T-helper 2 cell treated with Interferon-gamma antibody and Interleukin-4, amounts not matched to agents 5 μg/mL and 100 μg/mL, for 36 hours (primary cell): ENCODE measurements at regions not wholly inside any gene's neighbourhood (a gene's known extent, or its start where the extent isn't known, plus 50 kb on each side); places are given as distances from the start of the nearest gene placed in this dataset.

ENCODE experiments used
- DNase-seq: peaks from one replicate; pipeline ENCODE4 v3.0.0; 2021; ENCODE audit warnings: low spot score
- H3K27ac Mint-ChIP-seq: one replicate; pipeline ENCODE4 v1.8.0; 2021; ENCODE audit warnings: mild to moderate bottlenecking, mixed read lengths
- H3K27me3 Mint-ChIP-seq: one replicate; pipeline ENCODE4 v1.8.0; 2021; ENCODE audit warnings: low read depth, mixed read lengths
- H3K36me3 Mint-ChIP-seq: one replicate; pipeline ENCODE4 v1.8.0; 2021; ENCODE audit warnings: low read depth, mixed read lengths
- H3K4me1 Mint-ChIP-seq: one replicate; pipeline ENCODE4 v1.8.0; 2021; ENCODE audit warnings: low read depth, mixed read lengths
- H3K4me3 Mint-ChIP-seq: one replicate; pipeline ENCODE4 v1.8.0; 2022; ENCODE audit warnings: mild to moderate bottlenecking, moderate library complexity, mixed read lengths
- H3K9me3 Mint-ChIP-seq: one replicate; pipeline ENCODE4 v1.8.0; 2021; ENCODE audit warnings: mixed read lengths

DNA sequence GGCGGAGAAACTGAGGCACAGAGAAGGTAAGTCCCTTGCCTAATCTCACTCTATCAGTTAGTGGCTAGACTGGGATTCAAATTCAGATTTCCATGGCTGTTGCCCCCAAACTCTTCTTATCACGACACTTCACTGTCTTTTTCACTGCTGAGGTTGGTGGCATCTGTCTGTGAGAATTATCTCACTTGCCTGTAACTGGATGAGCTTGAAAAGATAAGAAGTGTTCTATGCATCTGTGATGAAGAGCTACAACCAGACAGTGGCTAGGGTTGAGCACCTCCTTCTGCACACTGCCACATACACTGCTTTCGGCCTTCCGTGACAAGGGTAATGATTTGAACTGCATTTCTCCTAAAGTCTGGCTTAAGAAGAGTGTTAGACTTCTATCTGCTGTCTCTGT is 107.9 kb upstream of the TEX13D start:
- H3K4me1 Mint-ChIP-seq: peaks cover 24% of the 10 kb centered on the region
- H3K9me3 Mint-ChIP-seq: no peaks in the 10 kb centered on the region
- no peak for DNase-seq
- no peaks in the 10 kb centered on the region for H3K27me3 Mint-ChIP-seq
- H3K27ac Mint-ChIP-seq: no peak overlapping the region
- no peaks in the 10 kb centered on the region for H3K36me3 Mint-ChIP-seq
- no peak overlapping the region for H3K4me3 Mint-ChIP-seq

DNA sequence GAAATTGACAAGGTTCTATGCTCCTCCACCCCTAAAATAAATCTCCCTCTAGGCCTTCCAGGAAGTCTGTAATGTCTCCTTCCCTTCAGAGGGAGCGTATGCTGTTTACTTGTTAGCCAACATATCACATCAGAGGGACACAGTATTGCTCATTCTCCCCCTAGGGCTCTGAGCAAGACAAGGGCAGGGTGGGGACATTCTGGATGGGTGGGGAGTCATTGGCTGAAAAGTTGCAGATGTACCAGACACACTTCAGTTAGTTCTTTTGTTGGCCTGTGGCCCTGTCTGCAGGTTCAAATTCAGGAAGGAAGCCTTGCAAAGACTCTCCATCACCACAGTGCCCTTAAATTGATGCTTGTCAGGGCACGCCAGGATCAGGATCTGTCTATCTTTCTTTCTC is 106.3 kb upstream of the TEX13D start:
- Mint-ChIP-seq H3K4me3 (no peak overlapping the region), H3K27ac (no peak overlapping the region), H3K9me3 (no peaks in the 10 kb centered on the region), H3K27me3 (no peaks in the 10 kb centered on the region), H3K36me3 (no peaks in the 10 kb centered on the region), H3K4me1 (peaks cover 20% of the 10 kb centered on the region)
- DNase-seq: no peak

GRCh38 chrX:124228849-124229248 is 103.6 kb upstream of the TEX13D start:
- DNase-seq: no peak
- H3K27me3 Mint-ChIP-seq: no peaks in the 10 kb centered on the region
- no peak overlapping the region for H3K27ac Mint-ChIP-seq
- H3K36me3 Mint-ChIP-seq: no peaks in the 10 kb centered on the region
- no peaks in the 10 kb centered on the region for H3K9me3 Mint-ChIP-seq
- H3K4me3 Mint-ChIP-seq: no peak overlapping the region
- peaks cover 13% of the 10 kb centered on the region for H3K4me1 Mint-ChIP-seq

GRCh38 chrX:124229374-124229773 is 103.1 kb upstream of the TEX13D start:
- peaks cover 13% of the 10 kb centered on the region for H3K4me1 Mint-ChIP-seq

DNA sequence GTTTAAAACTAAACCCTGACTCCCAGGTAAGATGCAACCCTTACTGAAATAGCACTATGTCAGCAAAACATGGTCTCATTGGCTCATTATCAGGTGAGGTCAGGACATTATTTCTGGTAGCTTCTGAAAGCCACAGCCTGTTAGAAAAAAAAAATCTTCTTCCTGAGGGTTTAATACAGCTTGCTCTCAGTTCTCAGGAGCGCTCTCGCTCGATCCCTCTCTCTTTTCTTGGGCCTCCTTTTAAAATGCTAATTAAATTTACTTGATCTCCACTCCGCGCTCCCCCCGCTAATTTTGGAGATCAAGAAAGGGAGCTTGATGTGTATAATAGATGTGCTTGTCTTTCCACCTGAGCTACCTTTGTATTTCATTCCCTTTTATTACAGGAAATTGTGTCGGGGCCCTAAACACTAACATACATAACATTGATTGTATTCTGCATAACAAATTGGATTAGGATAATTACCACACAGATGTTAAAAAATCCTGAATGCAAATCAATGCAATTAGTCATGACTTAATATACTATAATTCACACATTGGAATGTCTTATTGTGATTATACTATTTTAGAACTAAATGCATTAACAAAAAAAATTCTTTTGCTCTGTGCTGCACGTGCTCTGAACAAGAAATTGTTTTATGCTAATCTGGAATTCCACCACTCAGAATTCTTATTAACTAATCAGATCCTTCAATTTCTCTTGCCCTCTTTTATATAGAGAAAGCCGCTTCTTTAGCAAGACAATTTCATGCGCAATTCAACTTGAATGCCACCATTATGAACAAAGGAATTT is 101.6 kb upstream of the TEX13D start:
- DNase-seq: no peak
- Mint-ChIP-seq H3K9me3 (no peaks in the 10 kb centered on the region), H3K27me3 (no peaks in the 10 kb centered on the region), H3K4me3 (no peak overlapping the region), H3K27ac (no peak overlapping the region), H3K36me3 (no peaks in the 10 kb centered on the region), H3K4me1 (peaks cover 13% of the 10 kb centered on the region)

More at GRCh38 chrX:124229374-124229773, 103.1 kb upstream of the TEX13D start:
- Mint-ChIP-seq H3K4me3 (no peak overlapping the region), H3K27me3 (no peaks in the 10 kb centered on the region), H3K36me3 (no peaks in the 10 kb centered on the region), H3K27ac (no peak overlapping the region), H3K9me3 (no peaks in the 10 kb centered on the region)
- no peak for DNase-seq

DNA sequence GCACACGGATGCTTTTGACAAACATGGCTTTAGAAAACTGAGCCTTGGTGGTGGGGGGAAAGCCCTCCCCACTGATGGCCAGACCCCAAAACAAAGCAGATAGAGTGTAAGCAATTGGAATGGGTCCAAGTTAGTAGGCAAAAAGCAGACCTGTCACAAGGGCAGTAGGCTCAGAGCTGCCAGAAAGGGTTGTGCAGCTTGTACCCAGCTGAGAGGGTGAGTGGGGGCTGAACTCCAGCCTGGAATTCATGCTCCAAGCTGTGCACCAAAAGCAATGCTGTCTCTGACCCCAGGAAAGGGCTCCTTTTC is 101.1 kb upstream of the TEX13D start:
- Mint-ChIP-seq H3K4me1 (peaks cover 12% of the 10 kb centered on the region), H3K27me3 (no peaks in the 10 kb centered on the region), H3K36me3 (no peaks in the 10 kb centered on the region), H3K27ac (no peak overlapping the region), H3K9me3 (no peaks in the 10 kb centered on the region), H3K4me3 (no peak overlapping the region)
- no peak for DNase-seq

DNA sequence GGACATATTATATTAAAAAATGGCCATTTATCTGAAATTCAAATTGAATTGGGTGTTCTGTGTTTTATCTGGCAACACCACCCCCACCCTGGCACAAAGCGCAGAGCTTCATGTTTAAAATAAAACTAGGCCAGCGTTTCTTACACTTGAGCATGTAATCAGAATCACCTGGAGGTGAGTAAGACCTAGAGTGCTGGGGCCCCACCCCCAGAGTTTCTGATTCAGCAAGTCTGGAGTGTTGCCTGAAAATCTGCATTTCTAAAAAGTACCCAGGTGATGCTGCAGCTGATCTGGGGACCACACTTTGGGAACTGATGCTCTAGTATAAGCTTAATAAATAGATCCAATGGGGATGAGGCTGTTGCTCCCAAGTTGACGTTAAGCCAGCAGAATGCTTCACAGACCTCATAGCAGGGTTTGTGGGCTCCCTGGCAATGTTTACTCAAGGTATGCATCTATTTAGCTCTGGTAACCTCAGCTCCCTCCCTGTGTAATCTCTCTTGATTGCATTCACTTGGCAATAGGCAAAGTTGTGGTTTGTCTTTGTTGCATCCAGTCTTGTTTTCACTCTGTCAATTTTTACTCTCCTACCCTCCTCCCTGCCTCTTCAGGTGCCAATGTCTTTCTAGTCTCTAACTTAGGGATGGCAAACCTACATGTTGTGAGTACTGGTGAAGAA is 99.8 kb upstream of the TEX13D start:
- Mint-ChIP-seq H3K4me3 (no peak overlapping the region), H3K36me3 (no peaks in the 10 kb centered on the region), H3K27ac (peak overlapping the region; percentile 71), H3K9me3 (no peaks in the 10 kb centered on the region), H3K27me3 (no peaks in the 10 kb centered on the region), H3K4me1 (peaks cover 12% of the 10 kb centered on the region)
- peak; percentile 27 for DNase-seq

DNA sequence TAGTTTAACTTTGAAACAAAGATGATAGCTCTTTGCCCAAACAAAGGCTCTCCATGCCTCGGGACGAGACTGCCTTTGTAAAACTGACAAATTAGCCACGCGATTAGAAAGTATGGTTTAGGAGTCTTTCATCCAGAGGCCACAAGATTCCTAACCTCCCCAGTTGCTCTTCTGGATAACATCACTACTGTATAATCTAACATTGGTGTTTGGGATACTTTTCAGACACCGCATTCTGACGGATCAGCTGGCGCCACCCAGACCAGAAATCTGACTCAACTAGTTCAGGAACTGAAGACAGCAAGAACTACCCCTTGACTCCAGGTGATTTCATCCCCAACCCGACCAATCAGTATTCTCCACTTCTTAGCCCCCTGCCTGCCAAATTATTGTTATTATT is 98.1 kb upstream of the TEX13D start:
- no peak overlapping the region for H3K4me3 Mint-ChIP-seq
- H3K27ac Mint-ChIP-seq: no peak overlapping the region
- no peaks in the 10 kb centered on the region for H3K9me3 Mint-ChIP-seq

DNA sequence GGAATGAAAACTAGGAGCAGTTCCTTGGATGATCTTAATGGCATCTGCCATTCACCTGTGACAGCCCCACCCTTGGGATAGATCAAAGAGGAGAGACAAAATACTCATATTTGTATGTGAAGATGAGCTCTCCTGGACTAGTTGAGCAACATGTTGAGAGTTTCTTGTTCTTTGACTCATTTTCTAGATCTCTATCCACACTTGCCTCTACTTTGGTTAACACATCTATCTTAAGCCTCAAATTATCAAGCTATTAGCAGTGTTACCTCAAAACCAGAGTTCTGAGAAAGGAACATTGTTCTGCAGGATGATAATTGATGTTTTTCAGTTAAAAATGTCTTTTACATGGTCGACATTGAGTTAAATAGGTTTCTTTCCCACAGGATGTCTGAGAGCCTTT is 94.2 kb upstream of the TEX13D start:
- Mint-ChIP-seq H3K36me3 (no peaks in the 10 kb centered on the region), H3K27ac (no peak overlapping the region), H3K9me3 (no peaks in the 10 kb centered on the region), H3K4me1 (peaks cover 29% of the 10 kb centered on the region), H3K27me3 (no peaks in the 10 kb centered on the region), H3K4me3 (peak overlapping the region; percentile 45)
- DNase-seq: no peak

More for the DNA sequence above, 98.1 kb upstream of the TEX13D start:
- no peaks in the 10 kb centered on the region for H3K36me3 Mint-ChIP-seq
- no peaks in the 10 kb centered on the region for H3K27me3 Mint-ChIP-seq
- peaks cover 27% of the 10 kb centered on the region for H3K4me1 Mint-ChIP-seq
- no peak for DNase-seq

GRCh38 chrX:124239324-124239723 is 93.1 kb upstream of the TEX13D start:
- Mint-ChIP-seq H3K27ac (peak overlapping the region; percentile 75), H3K4me3 (peak overlapping the region; percentile 66)
- DNase-seq: peak; percentile 27

GRCh38 chrX:124239911-124240310 is 92.5 kb upstream of the TEX13D start:
- peak overlapping the region; percentile 66 for H3K4me3 Mint-ChIP-seq
- peak; percentile 68 for DNase-seq
- H3K27me3 Mint-ChIP-seq: no peaks in the 10 kb centered on the region
- H3K36me3 Mint-ChIP-seq: no peaks in the 10 kb centered on the region
- H3K4me1 Mint-ChIP-seq: peaks cover 28% of the 10 kb centered on the region
- H3K27ac Mint-ChIP-seq: peak overlapping the region; percentile 75
- no peaks in the 10 kb centered on the region for H3K9me3 Mint-ChIP-seq

More at GRCh38 chrX:124239324-124239723, 93.1 kb upstream of the TEX13D start:
- Mint-ChIP-seq H3K36me3 (no peaks in the 10 kb centered on the region), H3K9me3 (no peaks in the 10 kb centered on the region), H3K4me1 (peaks cover 28% of the 10 kb centered on the region), H3K27me3 (no peaks in the 10 kb centered on the region)

- Mint-ChIP-seq H3K4me3 (no peak overlapping the region), H3K27ac (no peak overlapping the region), H3K9me3 (no peaks in the 10 kb centered on the region), H3K36me3 (no peaks in the 10 kb centered on the region), H3K27me3 (no peaks in the 10 kb centered on the region), H3K4me1 (peaks cover 28% of the 10 kb centered on the region)
- DNase-seq: no peak
Measured at GRCh38 chrX:124240422-124240821, 92.0 kb upstream of the TEX13D start.

- Mint-ChIP-seq H3K27me3 (no peaks in the 10 kb centered on the region), H3K4me1 (peaks cover 28% of the 10 kb centered on the region), H3K27ac (no peak overlapping the region), H3K36me3 (no peaks in the 10 kb centered on the region), H3K4me3 (no peak overlapping the region), H3K9me3 (no peaks in the 10 kb centered on the region)
- DNase-seq: no peak
Measured at GRCh38 chrX:124242131-124242530, 90.3 kb upstream of the TEX13D start.

- peaks cover 8% of the 10 kb centered on the region for H3K4me1 Mint-ChIP-seq
Measured at GRCh38 chrX:124249345-124249744, 83.1 kb upstream of the TEX13D start.

More at GRCh38 chrX:124249345-124249744, 83.1 kb upstream of the TEX13D start:
- peaks cover 17% of the 10 kb centered on the region for H3K9me3 Mint-ChIP-seq
- DNase-seq: no peak
- H3K36me3 Mint-ChIP-seq: peaks cover 9% of the 10 kb centered on the region
- no peaks in the 10 kb centered on the region for H3K27me3 Mint-ChIP-seq
- no peak overlapping the region for H3K4me3 Mint-ChIP-seq
- no peak overlapping the region for H3K27ac Mint-ChIP-seq
